Endodermal cell (in vitro differentiated cells): ENCODE measurements at regions not wholly inside any gene's neighbourhood (a gene's known extent, or its start where the extent isn't known, plus 50 kb on each side); places are given as distances from the start of the nearest gene placed in this dataset.

Source experiments
- DNase-seq: peaks from one replicate; pipeline ENCODE4 v3.0.0-alpha.2; 2017
- H3K27ac ChIP-seq: 2 replicates; pipeline ENCODE4 v1.5.1; 2013; ENCODE audit warnings: mild to moderate bottlenecking, low read depth, low read length, moderate library complexity
- H3K27me3 ChIP-seq: 2 replicates; pipeline ENCODE4 v1.6.1; 2013; ENCODE audit warnings: mild to moderate bottlenecking, low read length, moderate library complexity; ENCODE audit not compliant: insufficient read depth, control insufficient read depth, poor library complexity, severe bottlenecking
- H3K36me3 ChIP-seq: 2 replicates; pipeline ENCODE4 v1.7.0; 2013; ENCODE audit warnings: mild to moderate bottlenecking, low read length, moderate library complexity; ENCODE audit not compliant: control insufficient read depth, insufficient read depth
- H3K4me1 ChIP-seq: one replicate; pipeline ENCODE4 v1.7.0; 2013; ENCODE audit warnings: low read length; ENCODE audit not compliant: control insufficient read depth, insufficient read depth
- H3K4me3 ChIP-seq: 2 replicates; pipeline ENCODE4 v1.5.1; 2013; ENCODE audit warnings: mild to moderate bottlenecking, low read length, moderate library complexity
- H3K9ac ChIP-seq: 2 replicates; pipeline ENCODE4 v1.6.1; 2013; ENCODE audit warnings: mild to moderate bottlenecking, low read length, moderate library complexity; ENCODE audit not compliant: poor library complexity, severe bottlenecking; ENCODE audit errors: extremely low read depth
- H3K9me3 ChIP-seq: 2 replicates; pipeline ENCODE4 v1.6.1; 2013; ENCODE audit warnings: mild to moderate bottlenecking, low read length, moderate library complexity; ENCODE audit not compliant: control insufficient read depth
- H3K27ac Mint-ChIP-seq: 2 replicates; pipeline ENCODE4 v1.8.0; 2020; ENCODE audit warnings: mixed read lengths
- H3K27me3 Mint-ChIP-seq: 2 replicates; pipeline ENCODE4 v1.8.0; 2021; ENCODE audit warnings: mild to moderate bottlenecking, mixed read lengths; ENCODE audit not compliant: insufficient read depth
- H3K36me3 Mint-ChIP-seq: 2 replicates; pipeline ENCODE4 v1.8.0; 2020; ENCODE audit warnings: low read depth, mixed read lengths
- H3K4me1 Mint-ChIP-seq: 2 replicates; pipeline ENCODE4 v1.8.0; 2020; ENCODE audit warnings: mixed read lengths
- H3K4me3 Mint-ChIP-seq: 2 replicates; pipeline ENCODE4 v1.8.0; 2020; ENCODE audit warnings: mild to moderate bottlenecking, moderate library complexity, mixed read lengths
- H3K9me3 Mint-ChIP-seq: 2 replicates; pipeline ENCODE4 v1.8.0; 2020; ENCODE audit warnings: mild to moderate bottlenecking, mixed read lengths
- CTCF ChIP-seq: fragments of 200-600 bp; sonication (generic); conservative IDR thresholded peaks from 2 replicates; pipeline ENCODE4 v1.5.0; 2021; ENCODE audit warnings: antibody characterized with exemption, mild to moderate bottlenecking
- WGBS, 2 experiments: methylation state at CpG; one replicate each; pipeline versions ENCODE4 v1.1.5 to v1.1.7; 2013; ENCODE audit warnings: missing lambda C conversion rate in 2 of 2, mixed read lengths in 1 of 2; ENCODE audit not compliant: insufficient coverage in 1 of 2, insufficient read length in 1 of 2; 5-methylcytosine and 5-hydroxymethylcytosine counted together

- Histone ChIP-seq H3K4me3 (no peak overlapping the region), H3K9ac (no peak overlapping the region), H3K4me1 (no peaks in the 10 kb centered on the region), H3K36me3 (no peaks in the 10 kb centered on the region), H3K27me3 (no peaks in the 10 kb centered on the region), H3K27ac (no peak overlapping the region), H3K9me3 (peaks cover 82% of the 10 kb centered on the region)
- DNase-seq = no peak
- H3K4me3 Mint-ChIP-seq = no peak overlapping the region
- peaks cover 88% of the 10 kb centered on the region for H3K9me3 Mint-ChIP-seq
- H3K4me1 Mint-ChIP-seq = no peaks in the 10 kb centered on the region
- WGBS, 2 experiments = 71 to 80% methylated on average over 1 to 2 of the region's 2 CpGs
- no peaks in the 10 kb centered on the region for H3K27me3 Mint-ChIP-seq
- no peak overlapping the region for H3K27ac Mint-ChIP-seq
- TF ChIP-seq CTCF = no peak
- H3K36me3 Mint-ChIP-seq = no peaks in the 10 kb centered on the region
Observed at GRCh38 chr10:37439826-37440225, 314.4 kb downstream of the ANKRD30A start.

- no peak for DNase-seq
- Histone ChIP-seq H3K9me3 (peaks cover 76% of the 10 kb centered on the region), H3K9ac (no peak overlapping the region), H3K27ac (no peak overlapping the region), H3K4me1 (no peaks in the 10 kb centered on the region), H3K36me3 (no peaks in the 10 kb centered on the region), H3K4me3 (no peak overlapping the region), H3K27me3 (no peaks in the 10 kb centered on the region)
- H3K27me3 Mint-ChIP-seq = no peaks in the 10 kb centered on the region
- H3K4me3 Mint-ChIP-seq = no peak overlapping the region
- H3K4me1 Mint-ChIP-seq = no peaks in the 10 kb centered on the region
- WGBS, 2 experiments = 70 to 100% methylated on average over 1 to 2 of the region's 2 CpGs
- no peak for TF ChIP-seq CTCF
- no peaks in the 10 kb centered on the region for H3K36me3 Mint-ChIP-seq
- H3K27ac Mint-ChIP-seq = no peak overlapping the region
- H3K9me3 Mint-ChIP-seq = peaks cover 80% of the 10 kb centered on the region
Observed at GRCh38 chr10:37436357-37436756, 311.0 kb downstream of the ANKRD30A start.

- Histone ChIP-seq H3K36me3 (no peaks in the 10 kb centered on the region), H3K4me1 (no peaks in the 10 kb centered on the region), H3K9ac (no peak overlapping the region), H3K9me3 (peaks cover 81% of the 10 kb centered on the region), H3K27me3 (no peaks in the 10 kb centered on the region), H3K4me3 (no peak overlapping the region), H3K27ac (no peak overlapping the region)
- Mint-ChIP-seq H3K36me3 (no peaks in the 10 kb centered on the region), H3K27me3 (no peaks in the 10 kb centered on the region), H3K4me1 (no peaks in the 10 kb centered on the region), H3K27ac (no peak overlapping the region), H3K9me3 (peaks cover 82% of the 10 kb centered on the region), H3K4me3 (no peak overlapping the region)
- 69% methylated on average over 1 of the region's 2 CpGs; no CpG with 5 or more reads in 1 of the 2 experiments for WGBS, 2 experiments
- DNase-seq = no peak
- peak; percentile 32 for TF ChIP-seq CTCF
Observed at GRCh38 chr10:37434091-37434490, 308.7 kb downstream of the ANKRD30A start.
